NCI-H2196 (cell line): ENCODE measurements at regions not wholly inside any gene's neighbourhood (a gene's known extent, or its start where the extent isn't known, plus 50 kb on each side); places are given as distances from the start of the nearest gene placed in this dataset.

Source experiments
- DNase-seq: peaks from one replicate; lab custom pipeline; 2025; ENCODE audit not compliant: unreplicated experiment; lab: John Stamatoyannopoulos, UW

DNA sequence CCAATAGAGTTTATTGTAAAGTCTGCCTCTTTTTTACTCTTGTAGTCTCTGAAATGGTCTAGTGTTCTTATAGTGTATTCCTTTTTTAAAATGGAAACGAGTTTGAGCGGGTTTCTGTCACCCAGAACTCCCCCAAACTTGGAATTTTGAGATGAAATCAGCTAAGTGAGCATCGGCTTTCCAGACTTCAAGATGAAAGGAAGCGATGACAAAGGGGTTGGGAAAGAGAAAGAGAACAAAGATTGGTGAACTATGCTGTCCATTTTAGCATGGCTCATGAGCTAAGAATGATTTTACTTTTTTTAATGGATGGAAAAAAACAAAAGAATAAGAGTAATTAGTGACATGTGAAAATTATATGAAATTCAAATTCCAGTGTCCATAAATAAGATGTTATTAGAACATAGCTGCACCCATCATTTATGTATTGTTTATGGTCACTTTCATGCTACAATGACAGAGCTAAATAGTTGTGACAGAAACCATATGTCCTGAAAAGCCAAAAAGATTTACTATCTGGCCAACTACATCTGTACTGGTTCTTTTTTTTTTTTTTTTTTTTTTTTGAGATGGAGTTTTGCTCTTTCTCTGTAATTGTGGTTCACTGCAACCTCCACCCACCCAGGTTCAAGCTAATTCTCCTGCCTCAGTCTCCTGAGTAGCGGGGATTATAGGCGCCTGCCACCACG, 52.7 kb upstream of the PDZRN3 start:
- no peak for DNase-seq
